Lung (tissue), 11 donors: ENCODE measurements at regions not wholly inside any gene's neighbourhood (a gene's known extent, or its start where the extent isn't known, plus 50 kb on each side); places are given as distances from the start of the nearest gene placed in this dataset.

Experiments
- ATAC-seq: fragments of 200-7000 bp; cut with Tn5 transposase; one replicate; pipeline ENCODE4 v1.9.1; 2020; ENCODE audit warnings: moderate number of reproducible peaks; ENCODE audit not compliant: insufficient read depth, low FRiP score
- DNase-seq, 3 donors: peaks; one replicate each; pipeline ENCODE4 v3.0.0-alpha.2; 2013 to 2017
- H3K27ac ChIP-seq, 2 donors: one replicate each; pipeline ENCODE4 v1.5.1; 2013; ENCODE audit warnings: mild to moderate bottlenecking in 2 of 2, moderate library complexity in 2 of 2, control low read depth in 1 of 2, inconsistent platforms in 1 of 2, low read depth in 1 of 2, low read length in 1 of 2
- H3K27me3 ChIP-seq, 3 donors: one replicate each; pipeline ENCODE4 v1.5.1; 2013; ENCODE audit warnings: low read length in 2 of 3; ENCODE audit not compliant: control insufficient read depth in 3 of 3, insufficient read depth in 3 of 3
- H3K36me3 ChIP-seq, 4 donors: one replicate each; pipeline ENCODE4 v1.5.1; 2013; ENCODE audit warnings: low read length in 4 of 4, mild to moderate bottlenecking in 1 of 4, moderate library complexity in 1 of 4; ENCODE audit not compliant: control insufficient read depth in 4 of 4, insufficient read depth in 4 of 4
- H3K4me1 ChIP-seq, 5 donors: one replicate each; pipeline ENCODE4 v1.5.1; 2013; ENCODE audit warnings: low read length in 5 of 5, mild to moderate bottlenecking in 2 of 5, moderate library complexity in 1 of 5; ENCODE audit not compliant: control insufficient read depth in 5 of 5, insufficient read depth in 5 of 5
- H3K4me3 ChIP-seq: one replicate; pipeline ENCODE4 v1.5.1; 2013; ENCODE audit warnings: mild to moderate bottlenecking, control low read depth, moderate library complexity
- H3K9ac ChIP-seq, 2 donors: one replicate each; pipeline ENCODE4 v1.5.1; 2013; ENCODE audit warnings: low read length in 2 of 2, control low read depth in 1 of 2; ENCODE audit not compliant: insufficient read depth in 1 of 2
- H3K9me3 ChIP-seq, 4 donors: one replicate each; pipeline ENCODE4 v1.5.1; 2013; ENCODE audit warnings: low read length in 3 of 4, mild to moderate bottlenecking in 1 of 4, moderate library complexity in 1 of 4; ENCODE audit not compliant: control insufficient read depth in 4 of 4, insufficient read depth in 3 of 4
- WGBS, 2 donors: extraction: QIAGEN DNeasy Blood & Tissue Kit; methylation state at CpG; one replicate each; pipeline ENCODE4 v1.1.7; 2013; 5-methylcytosine and 5-hydroxymethylcytosine counted together
- TF ChIP-seq, protein P1 (sequence below): IDR thresholded peaks from 2 replicates; pipeline ENCODE4 v1.5.1; 2012; ENCODE audit warnings: mild to moderate bottlenecking; ENCODE audit errors: control extremely low read depth, extremely low read depth
- donor health status: control.
- donor health status: control.
- donor health status: Bipolar disorder and iron deficiency.
- donor health status: healthy.
- donor health status: DM: yes; HTN: yes; CAD: no.

DNA sequence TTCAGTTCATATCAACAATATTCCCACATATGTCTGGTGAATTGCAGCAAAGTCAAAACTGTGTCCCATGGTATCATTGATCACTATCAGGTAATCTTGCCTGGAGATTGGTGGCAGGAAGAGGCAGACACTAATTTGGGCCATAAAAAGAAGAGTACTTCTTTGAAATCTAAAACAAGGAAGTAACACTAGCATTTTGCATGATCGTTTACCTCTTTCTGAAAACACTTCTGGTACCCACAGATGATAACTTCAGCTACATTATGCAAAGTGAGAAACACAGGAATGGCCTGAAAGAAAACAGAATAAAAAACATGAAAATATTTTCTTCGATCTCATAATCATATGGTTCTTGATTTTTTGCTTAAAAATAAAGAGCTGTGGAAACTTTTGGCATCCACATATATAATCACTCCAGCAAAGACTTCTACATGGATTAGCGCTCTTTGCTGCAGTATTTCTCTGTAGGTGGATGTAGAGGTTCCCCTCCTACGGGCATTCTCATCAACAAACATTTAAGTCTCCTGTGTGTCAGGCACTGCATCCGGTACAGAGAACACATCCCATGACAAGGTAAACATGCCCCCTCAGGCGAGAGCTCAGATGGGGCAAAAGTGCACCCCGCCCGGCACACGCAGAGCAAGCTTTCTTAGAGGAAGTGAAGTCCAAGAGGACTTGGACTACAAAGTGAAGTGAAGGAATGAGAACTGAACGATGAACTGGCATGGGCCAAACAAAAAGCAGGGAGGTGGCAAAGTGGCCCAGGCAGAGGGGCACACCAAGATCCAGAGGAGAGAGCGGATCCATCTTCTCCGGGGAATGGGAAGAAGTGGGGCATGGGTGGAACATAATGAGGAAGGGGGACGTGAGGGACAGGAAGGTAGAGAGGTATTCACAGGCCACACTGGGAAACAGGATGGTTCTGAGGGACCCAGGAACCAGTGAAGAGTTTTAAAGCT lies 68.0 kb upstream of the RIOK3 start:
- TF ChIP-seq, protein P1, sequence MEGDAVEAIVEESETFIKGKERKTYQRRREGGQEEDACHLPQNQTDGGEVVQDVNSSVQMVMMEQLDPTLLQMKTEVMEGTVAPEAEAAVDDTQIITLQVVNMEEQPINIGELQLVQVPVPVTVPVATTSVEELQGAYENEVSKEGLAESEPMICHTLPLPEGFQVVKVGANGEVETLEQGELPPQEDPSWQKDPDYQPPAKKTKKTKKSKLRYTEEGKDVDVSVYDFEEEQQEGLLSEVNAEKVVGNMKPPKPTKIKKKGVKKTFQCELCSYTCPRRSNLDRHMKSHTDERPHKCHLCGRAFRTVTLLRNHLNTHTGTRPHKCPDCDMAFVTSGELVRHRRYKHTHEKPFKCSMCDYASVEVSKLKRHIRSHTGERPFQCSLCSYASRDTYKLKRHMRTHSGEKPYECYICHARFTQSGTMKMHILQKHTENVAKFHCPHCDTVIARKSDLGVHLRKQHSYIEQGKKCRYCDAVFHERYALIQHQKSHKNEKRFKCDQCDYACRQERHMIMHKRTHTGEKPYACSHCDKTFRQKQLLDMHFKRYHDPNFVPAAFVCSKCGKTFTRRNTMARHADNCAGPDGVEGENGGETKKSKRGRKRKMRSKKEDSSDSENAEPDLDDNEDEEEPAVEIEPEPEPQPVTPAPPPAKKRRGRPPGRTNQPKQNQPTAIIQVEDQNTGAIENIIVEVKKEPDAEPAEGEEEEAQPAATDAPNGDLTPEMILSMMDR, result no peak
- Histone ChIP-seq H3K9ac (no peak overlapping the region), H3K27me3 (no peaks in the 10 kb centered on the region), H3K36me3 (peaks cover 0 to 4% (median 1%) of the 10 kb centered on the region in 4 donors), H3K4me1 (no peaks in the 10 kb centered on the region), H3K4me3 (no peak overlapping the region), H3K27ac (no peak overlapping the region), H3K9me3 (no peaks in the 10 kb centered on the region)
- 82 to 83% methylated on average over 13 of the region's 13 CpGs for WGBS, 2 donors
- no peak for DNase-seq
- no peak for ATAC-seq

DNA sequence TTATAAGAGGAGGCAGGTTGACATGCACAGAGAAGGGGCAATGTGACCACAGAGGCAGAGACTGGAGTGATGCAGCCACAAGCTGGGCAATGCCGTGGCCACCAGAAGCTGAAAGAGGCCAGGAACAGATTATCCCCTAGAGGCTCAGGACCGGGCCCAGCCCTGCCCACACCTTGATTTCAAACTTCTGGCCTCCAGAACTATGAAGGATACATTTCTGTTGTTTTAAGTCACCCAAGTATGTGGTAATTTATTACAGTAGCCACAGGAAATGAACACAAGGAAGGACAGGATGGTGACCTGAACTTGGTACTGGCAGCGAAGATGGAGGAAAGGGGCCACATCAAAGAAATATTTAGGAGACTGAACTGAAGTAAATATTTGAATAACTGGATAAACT lies 66.8 kb upstream of the RIOK3 start:
- no peak for ATAC-seq
- no peaks in the 10 kb centered on the region for H3K27me3 ChIP-seq
- no peaks in the 10 kb centered on the region for H3K9me3 ChIP-seq
- TF ChIP-seq, protein P1, result no peak
- H3K27ac ChIP-seq, result no peak overlapping the region
- peaks cover 0 to 4% (median 1%) of the 10 kb centered on the region in 4 donors for H3K36me3 ChIP-seq
- H3K9ac ChIP-seq, result no peak overlapping the region
- H3K4me1 ChIP-seq, result no peaks in the 10 kb centered on the region
- H3K4me3 ChIP-seq, result no peak overlapping the region
- 68 to 71% methylated on average over 3 of the region's 3 CpGs for WGBS, 2 donors
- DNase-seq, result no peak

DNA sequence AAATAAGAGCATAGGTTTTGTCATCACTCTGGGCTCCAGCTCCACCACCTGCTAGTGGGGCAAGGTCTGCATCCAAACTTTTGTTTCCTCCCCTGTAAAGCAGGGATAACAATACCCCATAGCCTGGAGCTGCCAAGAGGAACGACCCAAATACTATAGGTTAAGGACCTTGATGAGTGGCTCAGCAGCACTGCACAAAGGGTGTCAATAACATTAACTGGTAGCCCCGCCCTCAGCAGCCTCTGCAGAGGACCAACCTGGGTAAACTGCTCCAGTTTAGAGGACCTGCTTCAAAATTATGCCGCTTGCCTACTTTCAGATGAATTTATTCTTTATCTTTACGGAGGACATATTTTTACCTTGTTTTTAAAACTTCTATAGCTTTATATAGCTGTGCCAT lies 65.8 kb upstream of the RIOK3 start:
- TF ChIP-seq, protein P1, result no peak
- H3K4me1 ChIP-seq, result no peaks in the 10 kb centered on the region
- H3K9ac ChIP-seq, result no peak overlapping the region
- H3K36me3 ChIP-seq, result peaks cover 0 to 4% (median 1%) of the 10 kb centered on the region in 4 donors
- H3K27me3 ChIP-seq, result no peaks in the 10 kb centered on the region
- no peak overlapping the region for H3K4me3 ChIP-seq
- no peak for ATAC-seq
- DNase-seq, result no peak
- no peaks in the 10 kb centered on the region for H3K9me3 ChIP-seq
- 77 to 87% methylated on average over 4 of the region's 4 CpGs for WGBS, 2 donors
- no peak overlapping the region for H3K27ac ChIP-seq
